ENCODE measurements at regions not wholly inside any gene's neighbourhood (a gene's known extent, or its start where the extent isn't known, plus 50 kb on each side); places are given as distances from the start of the nearest gene placed in this dataset.

DNA sequence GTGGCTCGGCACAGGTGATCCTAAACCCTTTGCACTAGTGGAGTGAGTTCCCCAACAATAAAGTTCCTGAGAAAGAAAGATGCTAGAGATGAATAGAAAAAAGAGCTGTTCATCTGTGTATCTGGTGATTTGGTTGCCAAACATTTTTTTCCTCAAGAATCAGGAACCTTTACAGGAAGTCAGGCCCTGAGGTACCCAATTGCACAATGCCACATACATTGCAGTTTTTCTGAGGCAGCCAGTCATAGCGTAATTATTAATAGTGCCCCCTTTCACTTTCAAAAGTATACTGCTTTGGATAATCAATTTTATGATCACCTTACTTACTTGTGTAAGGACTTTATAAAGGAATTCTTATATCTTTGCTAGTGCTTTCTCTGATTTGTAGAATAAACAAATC, 346.3 kb upstream of the POU3F1 start:
- no peak for TF ChIP-seq EZH2 (IDR thresholded peaks at IDR 0.05; ENCODE audit: borderline replicate concordance, low read depth, low read length, severe bottlenecking)
- DNase-seq (ENCODE audit: low read depth, low spot score) (no peak), FAIRE-seq (no peak)
- BruUV-seq (replicated peaks) = no TSS peak
- H3K27ac ChIP-seq (ENCODE audit: insufficient read depth, low read depth, low read length) = no peak overlapping the region
- H3K36me3 ChIP-seq (ENCODE audit: control insufficient read depth in 2 of 2, extremely low read depth in 1 of 2, insufficient read depth in 2 of 2, low read length in 2 of 2) = no peaks in the 10 kb centered on the region
- intact Hi-C loops (cut with micrococcal nuclease) (no loop called here), dilution Hi-C loops (cut with MboI; ENCODE audit: extremely low pct_ligation_motif_present, low sequenced_read_pairs) (no loop called here)
- no peak overlapping the region for H2AFZ ChIP-seq (ENCODE audit: low read depth, low read length)
- no peak overlapping the region for H3K9ac ChIP-seq (replicated peaks; ENCODE audit: extremely low read depth, insufficient read depth, low read length)
- H4K20me1 ChIP-seq (replicated peaks; ENCODE audit: control insufficient read depth, extremely low read depth, insufficient read depth, low read length) = no peaks in the 10 kb centered on the region
- no peaks in the 10 kb centered on the region for H3K27me3 ChIP-seq (ENCODE audit: control insufficient read depth in 2 of 2, insufficient read depth in 2 of 2, low read length in 2 of 2)
- H3K9me1 ChIP-seq (replicated peaks; ENCODE audit: control insufficient read depth, extremely low read depth, insufficient read depth, low read length) = no peaks in the 10 kb centered on the region
- H3K4me2 ChIP-seq (ENCODE audit: insufficient read depth, low read length) = no peak overlapping the region
- H3K9me3 ChIP-seq (replicated peaks; ENCODE audit: control insufficient read depth, insufficient read depth, low read length) = no peaks in the 10 kb centered on the region
- no peak overlapping the region for H3K4me3 ChIP-seq (replicated peaks in 1 of 3; ENCODE audit: insufficient read depth in 1 of 3, low read depth in 1 of 3, low read length in 3 of 3)
- CTCF ChIA-PET = no interaction called here
- no peaks in the 10 kb centered on the region for H3K79me2 ChIP-seq (ENCODE audit: control insufficient read depth, insufficient read depth, low read length)
- POLR2A ChIA-PET = no interaction called here
- no peaks in the 10 kb centered on the region for H3K4me1 ChIP-seq (ENCODE audit: control insufficient read depth, extremely low read depth, insufficient read depth, low read length)

DNA sequence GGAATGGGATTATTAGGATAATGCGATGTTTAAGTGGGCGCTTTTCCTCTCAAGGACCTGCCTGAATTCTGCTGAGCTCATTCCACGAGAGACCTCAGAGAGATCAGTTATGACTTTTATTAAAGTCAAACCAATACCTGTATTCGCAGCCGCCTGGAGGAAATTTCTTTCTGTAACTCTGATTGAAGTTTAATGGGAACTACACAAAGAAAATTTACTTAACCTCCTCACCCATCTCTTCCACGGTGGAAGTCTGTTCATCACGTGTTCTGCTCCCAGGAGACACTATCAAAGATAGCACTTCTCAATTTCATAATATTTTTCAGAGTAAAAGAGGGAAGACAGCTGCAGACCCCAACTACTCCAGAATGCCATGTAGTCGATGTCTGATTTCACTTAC, 334.7 kb upstream of the POU3F1 start:
- Histone ChIP-seq H3K4me1 (ENCODE audit: control insufficient read depth, extremely low read depth, insufficient read depth, low read length) (no peaks in the 10 kb centered on the region), H4K20me1 (replicated peaks; ENCODE audit: control insufficient read depth, extremely low read depth, insufficient read depth, low read length) (no peaks in the 10 kb centered on the region), H3K4me3 (replicated peaks in 1 of 3; ENCODE audit: insufficient read depth in 1 of 3, low read depth in 1 of 3, low read length in 3 of 3) (no peak overlapping the region), H3K9ac (replicated peaks; ENCODE audit: extremely low read depth, insufficient read depth, low read length) (no peak overlapping the region), H2AFZ (ENCODE audit: low read depth, low read length) (no peak overlapping the region), H3K4me2 (ENCODE audit: insufficient read depth, low read length) (no peak overlapping the region), H3K9me1 (replicated peaks; ENCODE audit: control insufficient read depth, extremely low read depth, insufficient read depth, low read length) (no peaks in the 10 kb centered on the region), H3K79me2 (ENCODE audit: control insufficient read depth, insufficient read depth, low read length) (no peaks in the 10 kb centered on the region), H3K9me3 (replicated peaks; ENCODE audit: control insufficient read depth, insufficient read depth, low read length) (no peaks in the 10 kb centered on the region), H3K27me3 (ENCODE audit: control insufficient read depth in 2 of 2, insufficient read depth in 2 of 2, low read length in 2 of 2) (no peaks in the 10 kb centered on the region), H3K27ac (ENCODE audit: insufficient read depth, low read depth, low read length) (no peak overlapping the region), H3K36me3 (ENCODE audit: control insufficient read depth in 2 of 2, extremely low read depth in 1 of 2, insufficient read depth in 2 of 2, low read length in 2 of 2) (no peaks in the 10 kb centered on the region)
- no TSS peak for BruUV-seq (replicated peaks)
- intact Hi-C loops (cut with micrococcal nuclease) (no loop called here), dilution Hi-C loops (cut with MboI; ENCODE audit: extremely low pct_ligation_motif_present, low sequenced_read_pairs) (no loop called here)
- POLR2A ChIA-PET = no interaction called here
- CTCF ChIA-PET = no interaction called here
- no peak for DNase-seq (ENCODE audit: low read depth, low spot score)
- TF ChIP-seq GATA2 (IDR thresholded peaks at IDR 0.05; ENCODE audit: insufficient read depth, insufficient read length, low read depth, low read length) = no peak
- TF ChIP-seq, protein P1, sequence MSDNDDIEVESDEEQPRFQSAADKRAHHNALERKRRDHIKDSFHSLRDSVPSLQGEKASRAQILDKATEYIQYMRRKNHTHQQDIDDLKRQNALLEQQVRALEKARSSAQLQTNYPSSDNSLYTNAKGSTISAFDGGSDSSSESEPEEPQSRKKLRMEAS (IDR thresholded peaks at IDR 0.05; ENCODE audit: insufficient read depth, insufficient read length) = no peak
- TF ChIP-seq JUN (IDR thresholded peaks at IDR 0.05; ENCODE audit: borderline replicate concordance, insufficient read depth, insufficient read length, low read depth) = no peak
- no peak for TF ChIP-seq EZH2 (IDR thresholded peaks at IDR 0.05; ENCODE audit: borderline replicate concordance, low read depth, low read length, severe bottlenecking)
- TF ChIP-seq, protein P2, sequence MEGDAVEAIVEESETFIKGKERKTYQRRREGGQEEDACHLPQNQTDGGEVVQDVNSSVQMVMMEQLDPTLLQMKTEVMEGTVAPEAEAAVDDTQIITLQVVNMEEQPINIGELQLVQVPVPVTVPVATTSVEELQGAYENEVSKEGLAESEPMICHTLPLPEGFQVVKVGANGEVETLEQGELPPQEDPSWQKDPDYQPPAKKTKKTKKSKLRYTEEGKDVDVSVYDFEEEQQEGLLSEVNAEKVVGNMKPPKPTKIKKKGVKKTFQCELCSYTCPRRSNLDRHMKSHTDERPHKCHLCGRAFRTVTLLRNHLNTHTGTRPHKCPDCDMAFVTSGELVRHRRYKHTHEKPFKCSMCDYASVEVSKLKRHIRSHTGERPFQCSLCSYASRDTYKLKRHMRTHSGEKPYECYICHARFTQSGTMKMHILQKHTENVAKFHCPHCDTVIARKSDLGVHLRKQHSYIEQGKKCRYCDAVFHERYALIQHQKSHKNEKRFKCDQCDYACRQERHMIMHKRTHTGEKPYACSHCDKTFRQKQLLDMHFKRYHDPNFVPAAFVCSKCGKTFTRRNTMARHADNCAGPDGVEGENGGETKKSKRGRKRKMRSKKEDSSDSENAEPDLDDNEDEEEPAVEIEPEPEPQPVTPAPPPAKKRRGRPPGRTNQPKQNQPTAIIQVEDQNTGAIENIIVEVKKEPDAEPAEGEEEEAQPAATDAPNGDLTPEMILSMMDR (IDR thresholded peaks at IDR 0.05; ENCODE audit: extremely low read depth in 1 of 2, insufficient read depth in 1 of 2, low read depth in 1 of 2, low read length in 2 of 2) = no peak
- TF ChIP-seq POLR2A (IDR thresholded peaks at IDR 0.05; ENCODE audit: low read depth, low read length) = no peak
- TF ChIP-seq MYC (IDR thresholded peaks at IDR 0.05; ENCODE audit: low read depth, low read length) = no peak
- TF ChIP-seq POLR2AphosphoS5 (IDR thresholded peaks at IDR 0.05; ENCODE audit: insufficient read depth, low read depth, low read length) = no peak
- no peak for TF ChIP-seq FOS (IDR thresholded peaks at IDR 0.05; ENCODE audit: borderline replicate concordance, insufficient read depth, low read length)
- no peak for FAIRE-seq
